Head of caudate nucleus (tissue), 42 donors: ENCODE measurements at regions not wholly inside any gene's neighbourhood (a gene's known extent, or its start where the extent isn't known, plus 50 kb on each side); places are given as distances from the start of the nearest gene placed in this dataset.
"Not testable (repeated sequence)": the region's sequence is repeated elsewhere in the genome, so short reads cannot be mapped to it uniquely, and the experiment has no call there.

Experiments used
- DNase-seq, 42 donors: peaks; one replicate each; pipeline versions ENCODE4 v3.0.0 to v3.0.0-alpha.2; 2020 to 2021; ENCODE audit warnings: mixed read lengths in 7 of 42
- intact Hi-C: fragments of 100-400 bp; cut with DNase I; formaldehyde crosslinking; loops from one replicate; pipeline ENCODE4 v1.15.0; 2022

DNA sequence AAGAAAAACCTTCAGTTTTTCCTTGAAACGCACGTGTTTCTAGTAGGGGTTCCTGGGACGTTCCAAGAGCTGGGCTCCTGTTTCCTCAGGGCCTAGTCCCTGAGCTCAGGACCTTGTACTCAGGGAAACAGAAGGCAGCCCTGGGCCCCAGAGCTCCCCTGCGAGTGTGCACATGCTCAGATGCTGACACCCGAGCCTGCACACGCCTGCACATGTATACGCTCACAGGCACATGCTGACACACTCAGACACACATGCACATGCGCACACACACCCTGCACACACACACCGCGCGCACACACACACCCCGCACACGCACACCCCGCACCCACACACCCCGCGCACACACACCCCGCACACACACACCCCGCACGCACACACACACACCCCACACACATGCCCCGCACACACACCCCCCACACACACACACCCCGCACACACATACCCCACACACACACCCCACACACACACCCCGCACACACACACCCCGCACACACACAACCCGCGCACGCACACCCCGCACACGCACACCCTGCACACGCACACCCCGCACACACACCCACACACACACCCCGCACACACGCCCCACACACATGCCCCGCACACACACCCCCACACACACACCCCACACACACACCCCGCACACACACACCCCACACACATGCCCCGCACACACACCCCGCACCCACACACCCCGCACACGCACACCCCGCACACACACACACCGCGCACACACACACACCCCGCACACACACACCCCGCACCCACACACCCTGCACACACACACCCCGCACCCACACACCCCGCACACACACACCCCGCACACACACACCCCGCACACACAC is 52.2 kb downstream of the CALML3 start:
- DNase-seq: peak in 1 of 42 donors; percentile 23

GRCh38 chr10:5580038-5580428 is 55.3 kb downstream of the CALML3 start:
- peak in 1 of 42 donors; percentile 7 for DNase-seq

More for the DNA sequence above, 52.2 kb downstream of the CALML3 start:
- intact Hi-C loops: no loop called here

GRCh38 chr10:5581670-5582566 is 57.2 kb downstream of the CALML3 start:
- intact Hi-C loops: no loop called here
- peak in 1 of 42 donors; percentile 21 for DNase-seq

More at GRCh38 chr10:5580038-5580428, 55.3 kb downstream of the CALML3 start:
- intact Hi-C loops: not testable (repeated sequence)

DNA sequence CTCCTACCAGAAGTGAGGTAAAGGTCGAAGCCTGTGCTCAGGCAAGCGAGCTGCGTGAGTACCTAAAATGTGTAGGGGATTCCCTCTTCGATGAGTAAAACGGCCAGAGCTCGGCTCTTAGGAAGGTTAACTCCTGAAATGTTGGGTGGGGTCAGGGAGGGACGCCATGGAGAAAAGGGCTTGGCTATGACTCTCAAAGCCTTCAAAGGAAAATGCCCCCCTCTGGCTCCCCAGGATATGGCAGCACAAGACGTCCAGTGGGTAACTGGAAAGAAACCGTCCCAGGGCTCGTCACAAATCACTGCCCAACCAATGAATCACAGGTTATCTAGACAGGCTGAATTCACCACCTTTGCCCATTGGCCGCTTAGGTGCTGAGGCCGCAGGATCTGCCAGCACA is 58.0 kb downstream of the CALML3 start:
- intact Hi-C loops: no loop called here
- peak in 1 of 42 donors; percentile 10 for DNase-seq

- peak in 1 of 42 donors; percentile 29 for DNase-seq
- intact Hi-C loops: no loop called here
Observed at GRCh38 chr10:5583525-5584175, 58.9 kb downstream of the CALML3 start.

DNA sequence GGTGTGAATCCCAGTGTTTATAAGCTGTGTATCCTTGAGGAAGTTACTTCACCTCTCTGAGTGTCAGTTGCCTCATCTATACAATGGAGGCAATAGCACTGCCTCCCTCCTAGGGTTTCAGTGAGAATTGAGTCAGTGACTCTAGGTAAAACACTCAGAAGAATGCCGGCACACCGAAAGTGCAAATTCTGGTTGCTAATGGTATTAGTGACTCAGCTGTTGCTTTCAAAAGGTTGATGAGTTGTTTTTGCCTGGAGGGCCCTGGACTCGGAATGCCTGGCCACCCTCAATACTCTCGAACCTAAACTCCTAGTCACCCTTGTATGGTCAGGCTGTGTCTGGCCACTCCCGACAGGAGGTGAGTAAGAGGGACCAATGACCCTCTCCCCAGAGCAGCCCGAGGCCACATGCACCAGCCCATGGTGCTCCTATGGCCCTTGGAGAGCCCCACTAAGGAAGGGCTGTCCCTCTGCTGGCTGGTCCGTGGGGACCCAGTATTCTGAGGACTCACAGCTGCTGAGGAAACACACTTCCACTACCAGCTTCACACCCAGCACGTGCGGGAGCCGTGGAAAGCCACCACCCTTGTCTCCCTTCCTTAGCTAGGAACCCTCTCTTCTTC is 60.2 kb downstream of the CALML3 start:
- DNase-seq: no peak
- intact Hi-C loops: no loop called here

- intact Hi-C loops: no loop called here
- peak in 1 of 42 donors; percentile 24 for DNase-seq
Observed at GRCh38 chr10:5585517-5586206, 60.9 kb downstream of the CALML3 start.

DNA sequence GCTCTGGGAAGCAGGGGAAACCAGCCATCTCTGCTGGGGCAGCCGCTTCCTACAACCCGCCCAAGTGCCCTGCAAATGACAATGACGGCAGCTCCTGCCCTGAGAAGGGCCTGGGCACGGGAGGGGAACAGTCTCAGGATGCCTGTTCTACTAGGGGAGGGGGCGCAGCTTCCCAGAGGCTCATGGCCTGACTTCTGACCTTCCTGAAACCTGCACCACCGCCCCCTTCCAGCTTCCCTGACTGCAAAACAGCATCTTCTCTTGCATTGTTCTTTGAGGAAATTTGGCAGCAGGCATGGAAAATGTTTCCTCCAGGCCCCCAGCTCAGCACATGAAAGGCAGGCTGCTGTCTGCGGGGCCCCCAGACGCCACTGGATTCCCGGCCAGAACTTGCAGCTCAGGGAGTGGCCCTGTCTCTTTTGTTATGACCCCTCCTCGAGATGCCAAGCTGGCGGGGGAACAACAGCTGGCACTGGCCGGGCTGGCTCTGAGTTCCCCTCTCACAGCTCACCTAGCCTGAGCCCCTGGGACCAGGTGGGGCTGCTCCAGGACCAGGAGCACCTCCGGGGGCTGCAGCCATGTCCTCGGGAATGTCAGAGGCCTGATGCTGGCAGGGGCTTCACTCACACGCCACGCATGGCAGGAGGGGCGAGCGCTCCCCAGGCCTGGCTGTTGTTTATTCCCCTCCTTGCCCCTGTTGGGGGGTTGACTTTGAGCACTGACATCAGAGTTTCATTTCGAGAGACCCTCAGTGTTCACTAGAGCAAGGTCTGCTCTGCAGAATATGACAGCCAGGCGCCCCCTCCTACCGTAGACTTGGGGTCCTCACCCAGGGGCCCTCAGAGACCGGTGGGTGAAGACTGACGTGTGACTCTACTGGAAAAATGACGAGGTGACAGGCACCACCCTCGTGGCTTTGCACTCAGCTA is 62.7 kb downstream of the CALML3 start:
- peak in 1 of 42 donors; percentile 26 for DNase-seq
- intact Hi-C loops: no loop called here

DNA sequence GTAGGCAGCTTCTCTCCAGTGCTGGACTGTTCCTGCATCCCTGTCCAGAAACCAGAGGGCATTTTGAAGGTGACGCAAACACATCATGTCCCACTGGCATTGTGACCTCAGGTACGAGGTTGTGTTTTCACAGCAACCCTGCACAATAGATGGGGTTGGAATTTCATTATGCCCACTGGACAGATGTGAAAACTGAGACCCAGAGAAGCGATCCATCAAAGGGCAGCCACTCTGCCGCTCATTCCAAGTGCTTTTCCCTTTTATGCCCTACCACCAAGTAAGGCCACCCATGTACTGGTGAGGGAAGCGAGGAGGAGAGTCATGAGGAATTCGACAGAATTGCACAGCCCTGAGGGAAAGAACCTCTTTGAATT is 63.3 kb downstream of the CALML3 start:
- no peak for DNase-seq
- intact Hi-C loops: no loop called here

GRCh38 chr10:5588603-5589002 is 63.8 kb downstream of the CALML3 start:
- DNase-seq: peak in 1 of 42 donors; percentile 6
- intact Hi-C loops: no loop called here
